ENCODE measurements at regions not wholly inside any gene's neighbourhood (a gene's known extent, or its start where the extent isn't known, plus 50 kb on each side); places are given as distances from the start of the nearest gene placed in this dataset.

GRCh38 chr3:111283165-111283564 lies 211.5 kb downstream of the NECTIN3 start:
- TF ChIP-seq POLR2A (IDR thresholded peaks at IDR 0.05): no peak
- no peak for TF ChIP-seq EP300 (IDR thresholded peaks at IDR 0.05)
- TF ChIP-seq CTCF (IDR thresholded peaks at IDR 0.05): no peak
- TF ChIP-seq POLR2AphosphoS5 (IDR thresholded peaks at IDR 0.05): no peak
- H3K9me3 ChIP-seq: no peaks in the 10 kb centered on the region
- H3K4me3 ChIP-seq: no peak overlapping the region
- H3K36me3 ChIP-seq: no peaks in the 10 kb centered on the region
- ATAC-seq: no peak
- no peaks in the 10 kb centered on the region for H3K27me3 ChIP-seq
- WGBS, 2 donors (ENCODE audit: low coverage in 1 of 2): 72 to 82% methylated on average over 3 to 4 of the region's 4 CpGs
- no peak overlapping the region for H3K27ac ChIP-seq
- no peaks in the 10 kb centered on the region for H3K4me1 ChIP-seq

- ATAC-seq: no peak
- no peak overlapping the region for H3K27ac ChIP-seq
- H3K9me3 ChIP-seq: no peaks in the 10 kb centered on the region
- TF ChIP-seq POLR2A (IDR thresholded peaks at IDR 0.05): no peak
- no peak for TF ChIP-seq CTCF (IDR thresholded peaks at IDR 0.05)
- TF ChIP-seq EP300 (IDR thresholded peaks at IDR 0.05): no peak
- TF ChIP-seq POLR2AphosphoS5 (IDR thresholded peaks at IDR 0.05): no peak
- H3K4me3 ChIP-seq: no peak overlapping the region
- no peaks in the 10 kb centered on the region for H3K36me3 ChIP-seq
- H3K4me1 ChIP-seq: no peaks in the 10 kb centered on the region
- WGBS, 2 donors (ENCODE audit: low coverage in 1 of 2): 79 to 87% methylated on average over 4 of the region's 4 CpGs
- no peaks in the 10 kb centered on the region for H3K27me3 ChIP-seq
Observed at GRCh38 chr3:111284503-111285183, 213.0 kb downstream of the NECTIN3 start.

- Histone ChIP-seq H3K4me1 (no peaks in the 10 kb centered on the region), H3K27me3 (no peaks in the 10 kb centered on the region), H3K27ac (no peak overlapping the region), H3K9me3 (no peaks in the 10 kb centered on the region), H3K36me3 (no peaks in the 10 kb centered on the region), H3K4me3 (no peak overlapping the region)
- no peak for ATAC-seq
- WGBS, 2 donors (ENCODE audit: low coverage in 1 of 2): 86 to 100% methylated on average over 1 of the region's 1 CpG
- TF ChIP-seq POLR2A (IDR thresholded peaks at IDR 0.05) (no peak), CTCF (IDR thresholded peaks at IDR 0.05) (no peak), EP300 (IDR thresholded peaks at IDR 0.05) (no peak), POLR2AphosphoS5 (IDR thresholded peaks at IDR 0.05) (no peak)
Observed at GRCh38 chr3:111285184-111285538, 213.5 kb downstream of the NECTIN3 start.

- Histone ChIP-seq H3K9me3 (no peaks in the 10 kb centered on the region), H3K4me3 (no peak overlapping the region), H3K27me3 (no peaks in the 10 kb centered on the region), H3K27ac (no peak overlapping the region), H3K36me3 (no peaks in the 10 kb centered on the region), H3K4me1 (no peaks in the 10 kb centered on the region)
- 71 to 80% methylated on average over 4 of the region's 4 CpGs for WGBS, 2 donors (ENCODE audit: low coverage in 1 of 2)
- TF ChIP-seq POLR2AphosphoS5 (IDR thresholded peaks at IDR 0.05): no peak
- no peak for TF ChIP-seq POLR2A (IDR thresholded peaks at IDR 0.05)
- ATAC-seq: no peak
Observed at GRCh38 chr3:111285694-111286093, 214.1 kb downstream of the NECTIN3 start.

GRCh38 chr3:111286746-111287145 lies 215.1 kb downstream of the NECTIN3 start:
- H3K27ac ChIP-seq: no peak overlapping the region
- WGBS, 2 donors (ENCODE audit: low coverage in 1 of 2): 82 to 84% methylated on average over 2 of the region's 2 CpGs
- no peaks in the 10 kb centered on the region for H3K27me3 ChIP-seq
- no peak for TF ChIP-seq EP300 (IDR thresholded peaks at IDR 0.05)
- TF ChIP-seq POLR2AphosphoS5 (IDR thresholded peaks at IDR 0.05): no peak
- no peak for TF ChIP-seq POLR2A (IDR thresholded peaks at IDR 0.05)
- no peak for TF ChIP-seq CTCF (IDR thresholded peaks at IDR 0.05)
- no peak for ATAC-seq
- H3K36me3 ChIP-seq: no peaks in the 10 kb centered on the region
- no peak overlapping the region for H3K4me3 ChIP-seq
- H3K4me1 ChIP-seq: no peaks in the 10 kb centered on the region
- no peaks in the 10 kb centered on the region for H3K9me3 ChIP-seq
